ENCODE measurements at regions not wholly inside any gene's neighbourhood (a gene's known extent, or its start where the extent isn't known, plus 50 kb on each side); places are given as distances from the start of the nearest gene placed in this dataset.

- no peak for TF ChIP-seq CTCF (IDR thresholded peaks at IDR 0.05)
- Histone ChIP-seq H3K36me3 (no peaks in the 10 kb centered on the region), H3K27me3 (no peaks in the 10 kb centered on the region), H3K4me3 (replicated peaks in 1 of 3) (no peak overlapping the region), H3K4me1 (peaks cover 0 to 3% of the 10 kb centered on the region in 2 donors), H3K9me3 (no peaks in the 10 kb centered on the region), H3K27ac (no peak overlapping the region)
- DNase-seq, result no peak
- WGBS, 2 donors, result 92 to 97% methylated on average over 3 of the region's 3 CpGs
- intact Hi-C loops (cut with DNase I), result no loop called here
Measured at GRCh38 chr3:188068342-188068741, 85.6 kb upstream of the LPP start.

DNA sequence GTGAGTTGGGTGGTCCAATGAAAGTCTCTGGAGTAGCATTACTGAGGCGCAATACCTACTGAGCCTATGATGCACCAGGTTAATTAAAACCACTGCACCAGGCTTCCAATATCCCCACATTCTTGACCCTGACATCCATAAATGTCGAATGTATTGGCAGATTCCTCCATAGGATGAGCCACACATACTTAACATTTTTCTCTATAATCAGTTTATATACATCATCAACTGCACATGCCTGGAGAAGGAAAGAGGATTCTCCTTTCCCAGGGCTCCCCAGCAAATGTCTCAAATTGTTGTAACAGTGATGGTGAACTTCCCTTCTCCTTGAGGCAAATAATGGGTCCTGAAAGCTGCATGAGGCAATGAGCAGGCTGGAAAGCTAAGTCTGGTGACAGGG, 82.3 kb upstream of the LPP start:
- DNase-seq, result no peak
- 87 to 95% methylated on average over 2 of the region's 2 CpGs for WGBS, 2 donors
- no peak overlapping the region for H3K4me3 ChIP-seq (replicated peaks in 1 of 3)
- intact Hi-C loops (cut with DNase I), result no loop called here
- peaks cover 4 to 8% of the 10 kb centered on the region in 2 donors for H3K4me1 ChIP-seq
- no peaks in the 10 kb centered on the region for H3K27me3 ChIP-seq
- H3K36me3 ChIP-seq, result no peaks in the 10 kb centered on the region
- no peak overlapping the region for H3K27ac ChIP-seq
- no peaks in the 10 kb centered on the region for H3K9me3 ChIP-seq
- TF ChIP-seq POLR2A (IDR thresholded peaks at IDR 0.05) (no peak), CTCF (IDR thresholded peaks at IDR 0.05) (no peak)

DNA sequence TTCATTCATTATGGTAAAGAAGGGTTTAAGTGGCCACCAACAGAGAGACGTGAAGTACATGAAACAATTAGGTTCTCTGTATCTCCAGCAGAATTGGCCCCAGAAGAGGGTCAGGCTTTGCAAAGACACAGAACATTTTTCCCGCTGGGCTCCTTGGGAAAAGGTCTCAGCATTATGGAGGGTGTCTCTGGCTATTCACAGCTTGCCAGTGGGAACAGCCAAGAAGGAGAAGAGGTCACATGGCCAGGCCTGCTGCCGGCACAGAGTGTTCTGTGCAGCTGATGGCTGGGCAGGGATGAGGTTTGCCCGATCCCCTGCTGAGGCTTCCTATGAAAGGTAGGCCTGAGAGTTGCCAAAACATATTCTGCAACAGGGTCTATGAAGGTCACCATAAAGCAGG, 77.8 kb upstream of the LPP start:
- WGBS, 2 donors, result 44 to 58% methylated on average over 4 of the region's 4 CpGs
- Histone ChIP-seq H3K27ac (peak overlapping the region; percentile 34 to 64 (median 45)), H3K9me3 (no peaks in the 10 kb centered on the region), H3K4me1 (peaks cover 4 to 9% of the 10 kb centered on the region in 2 donors), H3K36me3 (no peaks in the 10 kb centered on the region), H3K27me3 (no peaks in the 10 kb centered on the region), H3K4me3 (replicated peaks in 1 of 3) (no peak overlapping the region)
- intact Hi-C loops (cut with DNase I), result no loop called here
- TF ChIP-seq CTCF (IDR thresholded peaks at IDR 0.05), result no peak
- peak; percentile 57 to 63 for DNase-seq

GRCh38 chr3:188077160-188077799, 76.7 kb upstream of the LPP start:
- intact Hi-C loops (cut with DNase I), result no loop called here
- DNase-seq, result peak; percentile 6
- H3K27me3 ChIP-seq, result no peaks in the 10 kb centered on the region
- WGBS, 2 donors, result 82 to 84% methylated on average over 8 of the region's 8 CpGs
- peaks cover 4 to 9% of the 10 kb centered on the region in 2 donors for H3K4me1 ChIP-seq
- no peak overlapping the region for H3K4me3 ChIP-seq (replicated peaks in 1 of 3)
- no peak for TF ChIP-seq CTCF (IDR thresholded peaks at IDR 0.05)
- TF ChIP-seq POLR2A (IDR thresholded peaks at IDR 0.05), result no peak
- H3K36me3 ChIP-seq, result no peaks in the 10 kb centered on the region
- peak overlapping the region in 2 of 3 donors; percentile 45 for H3K27ac ChIP-seq
- H3K9me3 ChIP-seq, result no peaks in the 10 kb centered on the region

DNA sequence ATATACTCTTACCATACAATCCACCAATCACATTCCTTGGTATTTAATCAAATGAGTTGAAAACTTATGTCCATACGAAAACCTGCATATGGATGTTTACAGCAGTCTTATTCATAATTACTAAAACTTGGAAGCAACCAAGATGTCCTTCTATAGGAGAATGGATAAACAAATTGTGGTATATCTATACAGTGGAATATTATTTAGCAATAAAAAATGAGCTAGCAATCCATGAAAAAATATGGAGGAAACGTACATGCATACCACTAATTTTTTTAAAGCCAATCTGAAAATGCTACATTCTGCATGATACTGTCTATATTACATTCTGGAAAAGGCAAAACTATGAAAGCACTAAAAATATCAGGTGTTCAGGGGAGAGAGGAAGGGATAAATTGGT, 73.9 kb upstream of the LPP start:
- TF ChIP-seq CTCF (IDR thresholded peaks at IDR 0.05) (no peak), POLR2A (IDR thresholded peaks at IDR 0.05) (no peak)
- H3K4me3 ChIP-seq (replicated peaks in 1 of 3), result no peak overlapping the region
- no peak for DNase-seq
- no peaks in the 10 kb centered on the region for H3K9me3 ChIP-seq
- intact Hi-C loops (cut with DNase I), result no loop called here
- H3K4me1 ChIP-seq, result peaks cover 4 to 9% of the 10 kb centered on the region in 2 donors
- no peaks in the 10 kb centered on the region for H3K36me3 ChIP-seq
- no peak overlapping the region for H3K27ac ChIP-seq
- 94 to 95% methylated on average over 2 of the region's 2 CpGs for WGBS, 2 donors
- no peaks in the 10 kb centered on the region for H3K27me3 ChIP-seq

Data from thyroid gland (tissue), 4 donors.